Karpas-422 (cell line): ENCODE measurements at regions not wholly inside any gene's neighbourhood (a gene's known extent, or its start where the extent isn't known, plus 50 kb on each side); places are given as distances from the start of the nearest gene placed in this dataset.

Experiments
- DNase-seq: peaks from one replicate; pipeline ENCODE4 v3.0.0-alpha.2; 2015
- H2AFZ ChIP-seq: fragments of 200-600 bp; sonication (generic); 2 replicates; pipeline ENCODE4 v1.6.1; 2014; ENCODE audit warnings: antibody characterized with exemption, low read length, mixed read lengths
- H3K27ac ChIP-seq: fragments of 200-600 bp; sonication (generic); 2 replicates; pipeline ENCODE4 v1.5.1; 2014; ENCODE audit warnings: mild to moderate bottlenecking, low read length, moderate library complexity
- H3K27me3 ChIP-seq: fragments of 200-600 bp; sonication (generic); 2 replicates; pipeline ENCODE4 v1.6.1; 2014; ENCODE audit warnings: low read length, mixed read lengths
- H3K36me3 ChIP-seq: fragments of 200-600 bp; sonication (generic); 2 replicates; pipeline ENCODE4 v1.6.1; 2014; ENCODE audit warnings: low read length, mixed read lengths; ENCODE audit not compliant: insufficient read depth
- H3K4me1 ChIP-seq: fragments of 200-600 bp; sonication (generic); 2 replicates; pipeline ENCODE4 v1.6.1; 2014; ENCODE audit warnings: mild to moderate bottlenecking, low read length, mixed read lengths
- H3K4me2 ChIP-seq: fragments of 200-600 bp; sonication (generic); 2 replicates; pipeline ENCODE4 v1.6.1; 2014; ENCODE audit warnings: low read length, low read depth, mild to moderate bottlenecking; ENCODE audit not compliant: poor library complexity, severe bottlenecking
- H3K4me3 ChIP-seq: fragments of 200-600 bp; sonication (generic); 2 replicates; pipeline ENCODE4 v1.5.1; 2014; ENCODE audit warnings: mild to moderate bottlenecking, antibody characterized with exemption, low read length, mixed read lengths
- H3K79me2 ChIP-seq: fragments of 200-600 bp; sonication (generic); 2 replicates; pipeline ENCODE4 v1.6.1; 2014; ENCODE audit warnings: mild to moderate bottlenecking, low read length, mixed read lengths
- H3K9ac ChIP-seq: fragments of 200-600 bp; sonication (generic); 2 replicates; pipeline ENCODE4 v1.6.0; 2014; ENCODE audit warnings: low read length
- H3K9me2 ChIP-seq: fragments of 200-600 bp; sonication (generic), shearing (Covaris generic); replicated peaks from 2 replicates; pipeline ENCODE4 v1.6.0; 2014; ENCODE audit warnings: mild to moderate bottlenecking, low read length, moderate library complexity; ENCODE audit not compliant: insufficient read depth
- H3K9me3 ChIP-seq: fragments of 300-700, 200-600 bp; sonication (generic); 2 replicates; pipeline ENCODE4 v1.6.1; 2014; ENCODE audit warnings: low read length, mixed read lengths
- H4K20me1 ChIP-seq: fragments of 200-600 bp; sonication (generic); 2 replicates; pipeline ENCODE4 v1.6.1; 2014; ENCODE audit warnings: mild to moderate bottlenecking, antibody characterized with exemption, low read length, low read depth; ENCODE audit not compliant: insufficient read depth

DNA sequence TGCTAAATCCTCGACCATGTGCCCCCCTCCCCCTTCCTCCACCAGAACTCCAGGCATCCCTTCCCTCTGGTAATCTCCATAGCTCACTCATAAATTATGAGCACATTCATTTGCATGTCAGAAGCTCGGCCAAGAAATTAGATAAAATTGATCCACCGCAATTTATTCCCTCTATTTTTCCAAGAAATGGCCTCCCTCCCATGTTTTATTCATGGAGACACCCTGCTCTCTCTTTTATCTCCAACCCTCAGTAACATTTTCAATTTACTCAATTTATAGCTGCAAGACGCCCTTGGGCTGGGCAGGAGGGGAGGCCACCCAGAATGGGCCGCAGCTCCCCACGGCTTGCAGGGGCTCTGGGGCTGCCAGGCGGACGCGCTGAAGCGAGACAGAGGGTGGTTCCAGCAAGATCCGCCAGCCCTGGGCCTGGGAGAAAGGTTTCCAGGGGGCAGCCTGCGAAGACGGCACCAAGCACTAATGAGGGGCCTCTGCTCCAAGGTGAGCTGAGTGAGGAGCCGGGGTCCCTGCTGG is 54.7 kb upstream of the ZNF423 start:
- no peak overlapping the region for H3K27ac ChIP-seq
- no peak for DNase-seq
- no peak overlapping the region for H3K9ac ChIP-seq
- H3K9me2 ChIP-seq: no peaks in the 10 kb centered on the region
- H3K4me1 ChIP-seq: no peaks in the 10 kb centered on the region
- H3K4me2 ChIP-seq: no peak overlapping the region
- no peaks in the 10 kb centered on the region for H3K27me3 ChIP-seq
- H3K4me3 ChIP-seq: no peak overlapping the region
- no peaks in the 10 kb centered on the region for H3K9me3 ChIP-seq
- no peaks in the 10 kb centered on the region for H3K79me2 ChIP-seq
- no peaks in the 10 kb centered on the region for H4K20me1 ChIP-seq
- H2AFZ ChIP-seq: no peak overlapping the region
- no peaks in the 10 kb centered on the region for H3K36me3 ChIP-seq

DNA sequence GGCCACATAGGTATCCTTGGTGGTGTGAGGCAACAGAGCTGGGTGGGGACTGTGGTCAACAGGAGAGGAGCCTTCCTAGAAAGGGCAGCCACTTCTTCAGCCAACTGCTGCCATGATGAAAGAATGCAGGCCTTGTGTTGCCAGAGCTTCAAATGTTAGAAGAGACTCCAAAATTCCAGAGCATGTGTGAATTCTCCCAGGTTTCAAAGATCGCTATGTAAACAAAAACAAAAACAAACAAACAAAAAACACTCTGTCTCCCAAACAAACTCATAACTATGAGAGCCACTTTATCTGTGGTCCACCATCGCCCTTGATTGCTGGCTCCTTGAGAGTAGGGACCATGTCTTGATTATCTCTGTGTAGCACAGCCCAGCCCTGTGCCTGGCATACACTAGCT is 55.5 kb upstream of the ZNF423 start:
- H3K79me2 ChIP-seq: no peaks in the 10 kb centered on the region
- no peaks in the 10 kb centered on the region for H3K9me3 ChIP-seq
- no peak overlapping the region for H3K4me2 ChIP-seq
- no peak overlapping the region for H3K27ac ChIP-seq
- H3K4me3 ChIP-seq: no peak overlapping the region
- no peaks in the 10 kb centered on the region for H3K9me2 ChIP-seq
- DNase-seq: no peak
- H3K36me3 ChIP-seq: no peaks in the 10 kb centered on the region
- H2AFZ ChIP-seq: no peak overlapping the region
- no peaks in the 10 kb centered on the region for H4K20me1 ChIP-seq
- H3K9ac ChIP-seq: no peak overlapping the region
- H3K27me3 ChIP-seq: no peaks in the 10 kb centered on the region
- no peaks in the 10 kb centered on the region for H3K4me1 ChIP-seq

DNA sequence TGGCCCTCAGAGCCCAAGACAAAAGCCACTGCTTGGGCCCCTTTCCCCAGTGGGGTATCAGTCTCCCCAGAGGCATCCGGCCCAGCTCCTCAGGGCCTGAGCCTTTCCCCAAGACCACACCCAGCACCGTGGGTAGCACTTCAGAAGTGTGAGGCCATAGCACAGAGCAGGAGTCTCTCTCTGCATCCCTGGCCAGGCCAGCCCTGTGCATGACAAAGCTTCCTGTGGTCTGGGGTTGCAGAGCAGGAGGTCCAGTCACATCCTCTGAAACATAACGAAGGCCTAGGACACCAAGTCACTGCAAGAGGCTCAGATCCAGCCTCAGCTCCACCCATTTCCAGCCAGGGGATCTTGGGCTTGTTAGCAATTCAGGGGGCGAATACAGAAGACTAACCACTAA is 56.8 kb upstream of the ZNF423 start:
- Histone ChIP-seq H3K27me3 (no peaks in the 10 kb centered on the region), H3K9ac (no peak overlapping the region), H3K27ac (no peak overlapping the region), H3K4me3 (no peak overlapping the region), H3K36me3 (no peaks in the 10 kb centered on the region), H3K9me2 (no peaks in the 10 kb centered on the region), H3K4me2 (no peak overlapping the region), H3K79me2 (no peaks in the 10 kb centered on the region), H3K4me1 (no peaks in the 10 kb centered on the region), H3K9me3 (no peaks in the 10 kb centered on the region), H2AFZ (no peak overlapping the region), H4K20me1 (no peaks in the 10 kb centered on the region)
- no peak for DNase-seq

DNA sequence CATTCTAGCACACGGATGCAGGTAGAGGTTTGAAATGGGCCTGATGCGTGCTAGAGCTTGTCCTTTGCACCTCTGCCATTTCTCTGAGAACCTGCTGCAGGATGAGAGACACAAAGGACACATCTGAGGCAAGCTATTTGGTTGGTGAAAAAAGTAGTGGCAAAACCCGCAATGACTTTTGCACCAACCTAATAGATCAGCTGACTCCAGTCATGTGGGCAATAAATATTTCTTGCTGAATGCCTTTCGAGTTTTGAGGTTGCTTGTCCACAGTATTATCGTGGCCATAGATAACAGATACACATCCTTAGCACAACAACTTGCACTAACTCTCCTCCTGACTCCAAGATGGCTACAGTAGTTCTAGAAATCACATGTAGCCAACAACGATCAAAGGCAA is 57.8 kb upstream of the ZNF423 start:
- Histone ChIP-seq H3K9me2 (no peaks in the 10 kb centered on the region), H3K36me3 (no peaks in the 10 kb centered on the region), H3K27me3 (no peaks in the 10 kb centered on the region), H3K4me3 (no peak overlapping the region), H3K4me2 (no peak overlapping the region), H2AFZ (no peak overlapping the region), H3K4me1 (no peaks in the 10 kb centered on the region), H4K20me1 (no peaks in the 10 kb centered on the region), H3K79me2 (no peaks in the 10 kb centered on the region), H3K27ac (no peak overlapping the region), H3K9me3 (no peaks in the 10 kb centered on the region), H3K9ac (no peak overlapping the region)
- no peak for DNase-seq

DNA sequence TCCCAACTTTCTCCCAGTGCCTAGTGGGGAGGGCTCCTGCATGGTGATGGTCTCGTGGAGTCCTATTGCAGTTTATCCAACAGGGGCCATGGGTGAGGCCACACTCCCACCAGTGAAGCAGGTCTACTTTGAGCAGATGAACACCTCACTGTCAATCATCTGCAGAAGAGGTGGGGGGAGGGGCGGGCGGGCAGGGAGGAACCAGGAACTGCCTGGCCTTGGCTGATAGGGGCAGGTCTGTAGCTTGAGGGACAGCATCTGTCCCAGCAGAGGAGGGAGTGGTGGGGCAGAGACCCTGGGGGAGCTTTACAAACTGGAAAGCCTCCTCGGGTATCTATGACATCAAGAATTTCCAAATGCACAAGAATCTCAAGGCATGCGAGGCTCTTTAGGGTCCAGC is 58.7 kb upstream of the ZNF423 start:
- Histone ChIP-seq H3K36me3 (no peaks in the 10 kb centered on the region), H3K9me2 (no peaks in the 10 kb centered on the region), H3K27ac (no peak overlapping the region), H3K9ac (no peak overlapping the region), H2AFZ (no peak overlapping the region), H3K79me2 (no peaks in the 10 kb centered on the region), H4K20me1 (no peaks in the 10 kb centered on the region), H3K4me3 (no peak overlapping the region), H3K4me1 (no peaks in the 10 kb centered on the region), H3K27me3 (no peaks in the 10 kb centered on the region), H3K4me2 (no peak overlapping the region), H3K9me3 (no peaks in the 10 kb centered on the region)
- no peak for DNase-seq

DNA sequence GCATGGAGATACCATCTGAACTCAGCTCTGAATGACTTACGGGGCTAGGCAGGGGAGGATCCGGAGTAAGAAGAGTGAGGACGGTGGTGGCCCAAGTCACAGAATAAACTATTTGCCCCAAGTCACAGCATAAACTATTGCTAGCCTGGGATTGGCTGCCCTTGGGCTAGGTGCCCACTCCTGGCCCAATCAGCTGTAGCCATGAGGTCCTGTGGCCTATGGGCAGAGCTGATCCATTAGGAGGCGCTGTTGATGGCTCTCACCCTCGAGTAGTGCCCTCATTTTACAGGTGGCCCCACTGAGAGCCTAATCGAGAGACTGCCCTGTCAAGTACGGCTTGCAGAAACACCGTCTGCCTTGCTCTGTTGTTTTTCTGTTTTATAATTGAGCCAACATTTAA is 62.3 kb upstream of the ZNF423 start:
- H3K4me3 ChIP-seq: no peak overlapping the region
- no peak overlapping the region for H2AFZ ChIP-seq
- H3K36me3 ChIP-seq: no peaks in the 10 kb centered on the region
- H3K27me3 ChIP-seq: no peaks in the 10 kb centered on the region
- H3K9me3 ChIP-seq: no peaks in the 10 kb centered on the region
- DNase-seq: peak; percentile 56
- H3K27ac ChIP-seq: no peak overlapping the region
- no peak overlapping the region for H3K4me2 ChIP-seq
- H3K9ac ChIP-seq: no peak overlapping the region
- H3K9me2 ChIP-seq: no peaks in the 10 kb centered on the region
- H3K79me2 ChIP-seq: no peaks in the 10 kb centered on the region
- no peaks in the 10 kb centered on the region for H3K4me1 ChIP-seq
- H4K20me1 ChIP-seq: no peaks in the 10 kb centered on the region

DNA sequence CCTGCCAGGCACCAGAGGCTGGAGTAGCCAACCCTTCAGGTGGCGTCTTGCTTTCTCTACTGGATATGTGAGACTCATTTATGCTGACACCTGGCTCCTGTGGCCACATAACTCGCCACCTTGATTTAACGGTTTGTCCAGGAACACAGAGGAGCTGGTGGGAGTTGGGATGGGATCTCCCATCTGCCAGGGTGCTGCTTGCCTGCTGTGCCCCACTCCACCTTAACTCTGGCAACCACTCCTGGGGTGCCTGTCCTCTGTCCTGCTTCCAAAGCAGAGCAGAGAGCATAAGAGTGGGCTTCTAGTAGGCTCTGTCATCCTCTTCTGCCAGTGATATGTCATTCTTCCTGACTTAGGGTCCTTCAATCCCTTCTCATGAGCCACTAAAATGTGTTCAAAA is 63.4 kb upstream of the ZNF423 start:
- Histone ChIP-seq H3K9me3 (no peaks in the 10 kb centered on the region), H3K36me3 (no peaks in the 10 kb centered on the region), H3K27me3 (no peaks in the 10 kb centered on the region), H3K4me3 (no peak overlapping the region), H3K9me2 (no peaks in the 10 kb centered on the region), H4K20me1 (no peaks in the 10 kb centered on the region), H2AFZ (no peak overlapping the region), H3K27ac (no peak overlapping the region), H3K4me2 (no peak overlapping the region), H3K79me2 (no peaks in the 10 kb centered on the region), H3K9ac (no peak overlapping the region), H3K4me1 (no peaks in the 10 kb centered on the region)
- no peak for DNase-seq

DNA sequence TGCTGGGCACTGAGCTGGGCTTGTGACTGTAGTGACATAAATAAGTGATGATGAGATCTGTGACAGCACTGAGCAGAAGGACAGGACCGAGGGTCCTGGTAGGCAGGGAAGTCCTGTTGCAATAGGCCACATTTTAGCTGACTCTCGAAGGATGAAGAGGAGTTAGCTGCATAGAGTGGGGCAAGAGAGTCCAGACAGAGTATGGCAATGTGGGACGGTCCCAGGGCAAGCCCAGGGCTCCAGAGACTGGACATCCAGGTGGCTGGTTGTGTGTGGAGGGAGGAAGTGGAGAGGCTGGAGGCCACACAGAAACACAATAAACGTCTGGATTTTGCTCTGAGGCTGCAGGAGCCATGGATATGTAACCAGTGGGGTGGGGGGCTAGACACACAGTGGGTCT is 64.5 kb upstream of the ZNF423 start:
- H3K4me2 ChIP-seq: no peak overlapping the region
- no peaks in the 10 kb centered on the region for H4K20me1 ChIP-seq
- H3K4me3 ChIP-seq: no peak overlapping the region
- no peak overlapping the region for H3K27ac ChIP-seq
- H3K9me2 ChIP-seq: no peaks in the 10 kb centered on the region
- no peaks in the 10 kb centered on the region for H3K4me1 ChIP-seq
- no peaks in the 10 kb centered on the region for H3K9me3 ChIP-seq
- H3K9ac ChIP-seq: no peak overlapping the region
- no peaks in the 10 kb centered on the region for H3K36me3 ChIP-seq
- H3K27me3 ChIP-seq: no peaks in the 10 kb centered on the region
- no peak overlapping the region for H2AFZ ChIP-seq
- H3K79me2 ChIP-seq: no peaks in the 10 kb centered on the region
- DNase-seq: no peak

DNA sequence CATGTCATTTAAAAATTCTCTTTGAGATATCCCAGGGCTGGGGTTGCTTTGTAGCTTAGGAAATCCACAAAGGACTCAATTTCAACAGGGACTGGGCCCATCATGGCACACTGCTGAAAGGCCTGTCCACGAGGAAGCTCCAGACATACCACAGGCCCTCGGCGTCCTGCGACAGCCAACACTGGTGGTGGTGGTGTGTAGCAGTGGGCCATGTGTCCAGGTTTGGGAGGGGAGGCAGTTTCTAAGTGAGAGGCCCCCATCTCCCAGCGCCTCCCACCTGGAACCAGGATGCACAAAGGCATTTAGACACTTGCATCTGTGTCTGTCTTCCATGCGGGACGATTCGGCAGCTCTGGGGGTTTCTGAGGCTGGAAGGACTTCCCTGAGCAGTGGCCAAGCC is 65.2 kb upstream of the ZNF423 start:
- H3K9me2 ChIP-seq: no peaks in the 10 kb centered on the region

More for the DNA sequence above, 65.2 kb upstream of the ZNF423 start:
- Histone ChIP-seq H3K9ac (no peak overlapping the region), H3K4me2 (no peak overlapping the region), H3K27ac (no peak overlapping the region), H3K9me3 (no peaks in the 10 kb centered on the region), H3K4me1 (no peaks in the 10 kb centered on the region), H2AFZ (no peak overlapping the region), H4K20me1 (no peaks in the 10 kb centered on the region), H3K36me3 (no peaks in the 10 kb centered on the region), H3K27me3 (no peaks in the 10 kb centered on the region), H3K79me2 (no peaks in the 10 kb centered on the region), H3K4me3 (no peak overlapping the region)
- DNase-seq: no peak
